Epithelial cell of prostate (primary cell): ENCODE measurements at regions not wholly inside any gene's neighbourhood (a gene's known extent, or its start where the extent isn't known, plus 50 kb on each side); places are given as distances from the start of the nearest gene placed in this dataset.
"Not testable (repeated sequence)": the region's sequence is repeated elsewhere in the genome, so short reads cannot be mapped to it uniquely, and the experiment has no call there.

Experiments
- DNase-seq: peaks from one replicate; pipeline ENCODE4 v3.0.0-alpha.2; 2011; ENCODE audit warnings: low read depth, low spot score
- H3K27ac ChIP-seq: fragments of 450-650 bp; 2 replicates; pipeline ENCODE4 v1.5.1; 2017; ENCODE audit warnings: mild to moderate bottlenecking

DNA sequence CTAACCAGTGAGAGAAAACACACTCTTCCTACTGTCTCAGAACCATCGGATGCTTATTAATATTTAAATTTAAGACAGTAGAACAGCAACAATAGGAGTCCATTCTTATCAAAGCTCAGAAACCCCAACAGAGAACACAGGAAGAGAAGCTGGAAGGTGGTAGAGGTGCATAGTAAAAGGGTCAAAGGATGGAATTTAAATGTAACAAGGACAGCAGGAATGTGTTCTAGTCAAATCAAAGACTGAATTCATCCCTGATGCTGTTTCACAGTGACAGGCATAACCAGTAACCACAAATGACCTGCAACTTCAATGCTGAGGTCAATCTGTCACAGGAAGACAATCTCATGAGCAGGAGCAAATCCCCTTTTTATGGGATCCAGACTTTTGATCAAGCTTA, 1259.7 kb downstream of the XPNPEP1 start:
- no peak for DNase-seq
- no peak overlapping the region for H3K27ac ChIP-seq

DNA sequence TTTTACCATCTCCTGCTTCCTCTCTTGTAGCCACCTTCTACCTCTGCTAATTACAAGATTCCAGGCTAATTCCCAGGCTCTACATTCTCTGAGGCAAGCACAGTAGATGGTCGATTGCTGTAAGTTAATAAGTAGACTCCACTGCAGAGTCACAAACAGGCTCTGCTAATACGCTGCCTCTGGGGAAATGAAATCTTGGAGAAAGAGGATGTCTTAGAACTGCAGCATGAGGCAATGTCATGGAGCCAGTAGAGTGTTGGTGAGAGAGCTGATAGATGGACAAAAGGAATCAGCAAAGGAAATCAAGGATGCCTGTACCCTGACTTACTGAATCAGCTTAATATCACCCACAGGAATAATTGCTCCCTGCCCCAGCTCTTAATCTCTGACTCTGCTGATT, 1260.3 kb downstream of the XPNPEP1 start:
- H3K27ac ChIP-seq: no peak overlapping the region
- DNase-seq: no peak

DNA sequence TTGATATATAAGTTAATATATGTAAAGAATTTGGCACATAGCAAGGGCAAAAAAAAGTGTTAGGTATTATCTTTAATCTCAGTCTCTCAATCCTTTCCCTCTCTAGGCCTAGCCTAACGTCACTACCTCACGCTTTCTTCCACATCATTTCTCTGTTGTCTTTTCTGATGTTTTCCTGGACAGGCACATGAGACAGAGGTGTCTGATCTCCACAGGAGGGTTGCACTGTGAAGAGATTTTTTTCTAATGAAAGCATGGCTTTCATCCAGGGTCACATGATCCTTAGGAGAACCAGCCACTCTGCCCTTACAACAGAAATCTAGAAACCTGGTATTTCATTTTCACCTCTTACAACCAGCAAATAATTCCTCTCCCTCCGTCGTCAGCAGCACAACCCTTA, 1268.3 kb downstream of the XPNPEP1 start:
- H3K27ac ChIP-seq: no peak overlapping the region

DNA sequence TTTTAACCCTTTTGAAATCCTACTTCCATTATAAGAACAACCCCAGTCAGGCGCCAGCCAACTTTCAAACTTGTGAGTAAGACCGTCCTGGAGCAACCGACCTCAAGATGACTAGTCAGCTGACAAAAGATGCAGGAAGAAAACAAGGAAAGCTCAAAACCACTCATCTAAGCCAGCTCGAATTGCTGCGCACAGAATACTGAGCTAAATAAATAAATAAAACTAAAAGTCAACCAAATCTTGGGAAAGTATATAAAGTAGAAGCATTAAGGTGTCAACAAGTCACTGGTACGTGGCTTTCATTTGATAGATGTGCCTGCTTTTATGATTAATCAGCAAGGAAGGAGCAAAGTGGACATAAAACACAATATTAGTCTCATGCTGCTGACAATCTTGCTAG, 1269.8 kb downstream of the XPNPEP1 start:
- no peak overlapping the region for H3K27ac ChIP-seq
- DNase-seq: no peak

More for the DNA sequence above, 1268.3 kb downstream of the XPNPEP1 start:
- no peak for DNase-seq

DNA sequence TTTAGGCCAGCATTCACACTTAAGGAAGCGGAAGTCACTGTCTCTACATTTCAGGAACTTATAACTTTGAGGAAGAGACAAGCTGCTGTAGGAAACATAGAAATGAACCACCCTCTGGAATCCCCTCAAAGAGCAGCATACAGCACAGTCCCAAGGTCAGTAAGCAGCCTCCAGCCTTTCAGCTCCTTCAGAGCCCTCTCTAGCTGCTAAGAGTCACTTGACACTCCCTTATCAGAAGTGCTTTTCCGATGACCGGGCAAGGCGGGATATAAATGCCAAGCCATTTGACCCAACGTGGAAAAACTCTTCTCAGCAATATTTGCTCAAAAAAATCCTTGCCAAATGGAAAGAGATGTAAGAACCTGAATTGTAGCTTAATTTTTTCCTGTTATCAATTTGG, 1284.3 kb downstream of the XPNPEP1 start:
- no peak overlapping the region for H3K27ac ChIP-seq
- no peak for DNase-seq

DNA sequence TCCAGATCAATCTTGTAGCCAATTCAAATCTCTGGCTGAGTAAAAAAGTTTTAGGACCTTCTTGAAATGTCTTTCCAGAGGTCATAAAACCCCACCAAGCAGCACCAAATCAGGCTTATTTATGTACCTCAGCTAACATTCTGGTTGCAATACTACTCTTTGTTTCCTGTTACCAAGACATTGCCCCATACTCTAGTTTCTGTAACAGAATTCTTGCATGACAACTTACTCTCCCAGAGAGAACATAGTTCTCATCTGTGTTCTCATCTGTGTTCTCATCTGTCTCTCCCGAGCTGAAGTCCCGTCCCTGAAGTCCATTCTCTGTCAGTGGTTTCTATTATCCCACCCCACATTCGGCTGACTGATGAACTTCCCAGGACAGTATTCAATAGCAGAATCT, 1285.1 kb downstream of the XPNPEP1 start:
- no peak overlapping the region for H3K27ac ChIP-seq
- DNase-seq: no peak

DNA sequence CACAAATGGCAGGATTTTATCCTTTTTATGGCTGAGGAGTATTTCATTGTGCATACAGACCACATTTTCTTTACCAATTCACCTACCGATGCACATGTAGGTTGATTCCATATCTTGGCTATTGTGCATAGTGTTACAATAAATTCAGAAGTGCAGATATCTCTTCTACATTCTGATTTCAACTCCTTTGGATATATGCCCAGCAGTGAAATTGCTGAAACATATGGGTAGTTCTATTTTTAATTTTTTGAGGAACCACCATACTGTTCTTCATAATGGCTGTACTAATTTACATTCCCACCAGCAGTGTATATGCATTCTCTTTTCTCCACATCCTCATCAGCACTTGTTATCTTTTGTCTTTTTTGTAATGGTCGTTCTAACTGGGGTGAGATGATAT, 1290.3 kb downstream of the XPNPEP1 start:
- DNase-seq: no peak
- H3K27ac ChIP-seq: no peak overlapping the region

DNA sequence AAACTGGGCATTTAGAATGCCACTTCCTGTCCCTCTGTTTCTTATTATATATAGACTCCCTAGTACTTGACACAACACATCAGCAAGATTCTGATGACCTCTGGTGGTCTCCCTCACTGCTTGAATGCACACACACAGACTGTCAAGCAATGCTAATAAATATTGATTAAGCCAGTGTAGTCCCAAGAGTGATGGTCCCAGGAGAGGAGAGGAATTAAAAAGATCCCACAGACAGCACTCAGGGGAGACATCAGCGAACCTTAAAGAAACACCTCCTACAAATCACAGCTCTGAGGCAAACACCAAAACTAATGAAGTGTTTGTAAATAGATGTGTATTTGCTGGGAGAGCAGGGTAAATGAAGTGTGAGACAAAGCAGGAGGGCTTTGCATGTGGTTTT, 1291.2 kb downstream of the XPNPEP1 start:
- DNase-seq: no peak
- no peak overlapping the region for H3K27ac ChIP-seq

DNA sequence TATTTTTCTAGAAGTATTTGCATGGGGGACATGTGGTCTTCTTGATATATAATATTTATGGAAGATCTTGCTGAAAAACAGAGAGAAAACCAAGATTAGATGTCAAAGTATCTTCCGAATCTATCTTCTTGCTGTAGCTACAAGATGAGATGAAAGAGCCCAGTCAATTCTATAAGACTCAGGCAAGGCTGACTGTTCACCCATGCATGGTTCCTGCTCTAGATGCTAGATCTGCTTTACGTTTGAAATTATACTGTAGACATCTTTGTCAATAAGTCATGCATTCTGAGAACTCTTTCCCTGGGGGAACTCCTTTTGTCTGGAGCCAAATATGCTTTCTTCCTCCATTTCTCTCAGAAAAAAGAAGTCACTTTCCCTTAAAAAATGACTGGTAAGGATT, 1292.0 kb downstream of the XPNPEP1 start:
- no peak for DNase-seq
- no peak overlapping the region for H3K27ac ChIP-seq

DNA sequence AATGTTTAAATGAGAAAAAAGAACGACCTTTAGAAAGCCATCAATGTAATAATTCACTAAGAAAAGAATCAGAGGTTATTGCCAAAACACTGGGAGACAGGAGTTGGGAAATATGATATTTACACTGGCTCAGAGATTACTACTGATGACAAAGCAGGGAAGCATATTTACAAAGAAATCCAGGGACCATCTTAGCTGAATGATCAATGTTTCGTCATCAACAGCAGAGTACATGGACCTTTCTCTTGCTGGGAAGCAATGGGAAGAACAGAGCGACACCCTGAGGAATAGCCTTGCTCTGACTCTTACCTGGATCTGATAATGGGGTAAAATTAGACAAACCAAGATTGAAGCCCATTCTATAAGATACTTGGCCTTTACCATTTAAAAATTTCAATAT, 1293.5 kb downstream of the XPNPEP1 start:
- DNase-seq: no peak
- no peak overlapping the region for H3K27ac ChIP-seq

DNA sequence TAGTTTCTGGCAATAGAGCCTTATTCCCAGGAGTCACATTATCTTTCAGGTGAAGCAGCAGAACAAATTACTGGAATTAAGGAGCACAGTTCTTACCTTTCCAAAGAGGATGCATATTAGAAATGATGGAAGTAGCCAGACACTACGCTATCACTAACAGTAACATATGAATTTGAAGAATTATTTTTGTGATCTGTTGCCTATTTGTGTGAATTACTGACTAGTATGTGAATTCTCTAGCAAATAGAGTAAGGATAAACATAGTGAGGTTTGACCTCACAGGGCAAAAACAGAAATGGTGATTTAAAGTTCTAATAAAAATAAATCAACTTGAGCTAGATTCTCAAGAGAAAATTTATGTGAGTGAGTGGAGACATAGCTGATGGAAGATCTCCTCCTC, 1299.3 kb downstream of the XPNPEP1 start:
- DNase-seq: no peak
- H3K27ac ChIP-seq: no peak overlapping the region

DNA sequence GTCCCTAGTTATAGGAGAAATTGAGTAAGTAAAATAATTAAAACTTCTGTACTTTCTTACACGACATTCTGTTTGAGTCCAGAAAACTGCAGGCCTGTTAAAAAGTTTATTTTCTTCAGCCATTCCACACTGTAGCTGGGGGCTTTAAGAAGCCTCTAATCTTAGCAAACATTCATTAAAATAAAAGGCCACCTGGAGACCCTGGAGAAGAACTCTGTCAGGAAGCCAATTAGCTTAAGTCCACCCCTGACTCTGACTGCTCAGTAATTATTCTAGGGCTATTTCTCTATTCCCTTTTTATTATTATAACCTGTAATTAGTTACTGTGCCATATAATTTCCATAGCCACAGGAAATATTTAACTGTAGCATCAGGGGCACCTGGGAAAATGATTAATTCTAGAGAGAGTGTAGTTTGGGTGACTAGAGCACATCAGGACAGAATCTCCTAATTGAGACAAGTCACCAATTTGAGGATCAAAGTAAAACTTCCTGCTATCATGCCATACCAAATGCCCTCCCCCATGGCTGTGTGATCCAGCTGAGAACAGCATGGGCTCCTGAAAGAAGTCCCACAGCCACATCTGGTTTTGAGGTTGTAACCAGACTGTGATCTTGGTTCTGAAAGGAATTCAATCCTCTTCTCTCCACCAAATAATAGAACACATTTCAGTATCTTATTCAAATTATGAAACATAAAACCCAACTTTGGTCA, 1302.3 kb downstream of the XPNPEP1 start:
- DNase-seq: no peak
- H3K27ac ChIP-seq: no peak overlapping the region

DNA sequence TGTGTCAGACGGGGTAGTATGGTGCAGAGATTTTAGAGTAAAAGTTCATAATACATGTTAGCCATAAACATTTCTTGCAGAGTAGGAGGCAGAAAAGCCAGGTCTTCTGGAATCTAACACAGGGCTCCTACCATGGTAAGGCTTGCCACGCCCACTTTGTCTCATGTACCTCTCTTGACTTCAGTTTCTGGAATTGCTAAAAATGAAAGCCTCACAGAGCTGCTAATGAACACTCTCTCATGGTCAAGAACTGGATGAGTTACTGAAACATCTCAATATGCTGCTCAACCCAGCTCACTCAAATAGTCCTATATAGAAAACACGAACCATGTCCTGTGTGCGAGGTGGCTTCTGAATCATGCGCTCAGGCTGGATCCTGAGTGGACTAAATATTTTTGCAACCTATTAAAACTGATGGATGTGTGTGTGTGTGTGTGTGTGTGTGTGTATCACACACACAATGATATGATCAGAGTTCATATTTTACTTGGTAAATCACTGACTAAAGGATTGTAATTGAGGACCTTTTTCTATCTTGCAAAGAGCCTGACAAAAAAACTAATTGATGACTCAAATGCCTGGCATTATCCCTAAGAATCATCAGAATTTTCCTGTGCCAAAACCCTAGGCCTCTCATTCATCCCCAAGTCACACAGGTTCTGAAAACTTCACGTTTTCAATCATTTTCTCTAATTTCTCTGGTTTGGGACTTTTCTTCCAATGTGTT, 1306.6 kb downstream of the XPNPEP1 start:
- no peak for DNase-seq

DNA sequence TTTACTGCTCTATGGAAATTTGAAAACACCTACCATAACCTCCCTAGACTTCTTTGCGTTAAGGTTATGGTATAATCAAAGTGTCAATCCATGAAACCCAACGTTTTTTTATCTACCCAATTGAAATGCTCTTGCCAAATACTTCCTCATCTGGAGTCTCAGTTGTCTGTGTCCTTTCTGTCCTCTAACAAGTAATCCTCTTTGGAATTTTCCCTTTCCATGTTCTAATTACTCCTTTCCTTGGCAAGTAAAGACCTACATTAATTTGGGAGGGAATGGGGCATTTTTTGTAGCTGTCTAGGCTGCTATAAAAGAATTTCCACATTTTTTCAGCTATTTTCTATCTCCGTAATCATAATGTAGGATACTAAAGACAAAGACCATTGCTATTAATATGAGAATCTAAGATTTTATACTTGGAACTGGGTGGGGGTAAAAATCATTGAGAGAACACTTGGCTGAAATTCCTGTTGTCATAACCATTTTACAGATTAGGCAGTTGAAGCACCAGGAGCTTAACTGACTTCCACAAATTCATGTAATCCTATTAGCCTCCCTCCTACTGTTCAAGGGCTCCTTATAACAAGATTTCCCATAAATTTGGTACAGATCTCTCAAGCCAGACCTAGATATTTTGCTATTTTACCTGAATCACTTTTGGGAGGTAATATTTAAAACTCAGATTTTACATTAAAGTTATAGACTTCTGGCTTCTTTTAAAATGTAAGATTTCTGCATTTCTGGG, 1307.6 kb downstream of the XPNPEP1 start:
- DNase-seq: no peak
- H3K27ac ChIP-seq: no peak overlapping the region

More for the DNA sequence above, 1306.6 kb downstream of the XPNPEP1 start:
- no peak overlapping the region for H3K27ac ChIP-seq

DNA sequence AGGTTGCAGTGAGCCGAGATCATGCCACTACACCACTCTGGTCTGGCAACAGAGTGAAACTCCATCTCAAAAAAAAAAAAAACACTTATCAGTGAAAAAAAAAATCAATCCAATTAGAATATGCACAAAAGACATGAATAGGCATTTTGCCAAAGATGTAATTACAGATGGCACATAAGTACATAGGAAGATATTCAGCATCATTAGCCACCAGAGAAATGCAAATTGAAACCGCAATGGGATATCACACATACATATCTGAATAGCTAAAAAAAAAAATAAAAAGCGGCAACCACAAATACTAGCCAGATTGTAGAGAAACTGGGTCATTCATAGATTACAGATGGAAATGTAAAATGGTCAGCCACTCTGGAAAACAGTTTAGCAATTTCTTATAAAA, 1310.8 kb downstream of the XPNPEP1 start:
- DNase-seq: no peak
- H3K27ac ChIP-seq: no peak overlapping the region

DNA sequence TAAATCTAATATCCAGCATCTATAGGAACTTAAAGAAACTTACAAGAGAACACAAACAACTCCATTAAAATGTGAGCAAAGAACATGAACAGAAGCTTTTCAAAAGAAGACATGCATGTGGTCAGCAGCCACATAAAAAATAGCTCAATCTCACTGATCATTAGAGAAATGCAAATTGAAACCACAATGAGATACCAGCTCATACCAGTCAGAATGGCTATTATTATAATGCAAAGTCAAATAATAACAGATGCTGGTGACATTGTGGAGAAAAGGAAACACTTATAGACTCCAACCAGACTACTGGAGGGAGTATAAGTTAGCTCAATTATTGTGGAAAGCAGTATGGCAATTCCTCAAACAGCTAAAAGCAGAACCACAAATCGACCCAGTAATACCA, 1314.5 kb downstream of the XPNPEP1 start:
- H3K27ac ChIP-seq: no peak overlapping the region
- no peak for DNase-seq

DNA sequence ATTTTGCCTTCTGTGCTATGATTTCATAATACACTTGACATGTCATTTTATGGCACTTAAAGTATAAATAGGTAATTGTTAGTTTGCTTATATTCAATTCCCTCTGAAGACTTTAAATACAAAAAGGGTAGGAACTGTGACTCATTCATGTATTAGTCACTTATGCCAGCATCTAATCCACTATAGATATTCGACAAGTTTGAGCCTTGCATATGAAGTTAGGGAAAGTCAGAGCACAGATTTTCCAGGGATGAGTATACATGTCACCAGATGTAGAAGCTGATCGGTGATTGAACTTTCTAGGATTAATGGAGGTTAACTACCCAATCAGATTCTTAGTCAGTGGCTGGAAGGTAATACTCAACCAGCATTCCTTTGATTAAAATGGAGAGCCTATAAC, 1321.5 kb downstream of the XPNPEP1 start:
- peak; percentile 20 for DNase-seq

DNA sequence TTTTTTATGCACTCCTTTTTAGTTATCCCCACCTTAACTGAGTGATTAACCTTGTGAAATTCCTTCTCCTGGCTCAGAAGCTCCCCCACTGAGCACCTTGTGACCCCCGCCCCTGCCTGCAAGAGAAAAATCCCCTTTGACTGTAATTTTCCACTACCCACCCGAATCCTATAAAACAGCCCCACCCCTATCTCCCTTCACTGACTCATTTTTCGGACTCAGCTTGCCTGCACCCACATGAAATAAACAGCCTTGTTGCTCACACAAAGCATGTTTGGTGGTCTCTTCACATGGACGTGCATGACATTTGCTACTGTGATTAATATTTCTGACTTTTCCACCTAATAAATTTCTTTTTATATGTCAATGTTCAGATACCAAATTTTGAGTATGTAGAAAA, 1322.8 kb downstream of the XPNPEP1 start:
- not testable (repeated sequence) for H3K27ac ChIP-seq, DNase-seq

More for the DNA sequence above, 1321.5 kb downstream of the XPNPEP1 start:
- peak overlapping the region; percentile 10 for H3K27ac ChIP-seq

DNA sequence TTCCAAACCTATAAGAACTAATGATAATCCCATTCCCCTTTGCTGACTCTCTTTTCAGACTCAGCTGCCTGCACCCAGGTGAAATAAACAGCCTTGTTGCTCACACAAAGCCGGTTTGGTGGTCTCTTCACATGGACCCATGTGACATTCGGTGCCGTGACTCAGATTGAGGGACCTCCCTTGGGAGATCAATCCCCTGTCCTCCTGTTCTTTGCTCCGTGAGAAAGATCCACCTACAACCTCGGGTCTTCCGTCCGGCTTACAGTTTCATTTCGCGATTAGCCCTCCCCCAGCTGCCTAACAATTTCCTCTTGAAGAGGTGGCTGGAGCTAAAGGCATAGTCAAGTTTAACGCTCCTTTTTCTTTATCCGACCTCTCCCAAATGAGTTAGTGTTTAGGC, 1324.0 kb downstream of the XPNPEP1 start:
- not testable (repeated sequence) for DNase-seq, H3K27ac ChIP-seq

DNA sequence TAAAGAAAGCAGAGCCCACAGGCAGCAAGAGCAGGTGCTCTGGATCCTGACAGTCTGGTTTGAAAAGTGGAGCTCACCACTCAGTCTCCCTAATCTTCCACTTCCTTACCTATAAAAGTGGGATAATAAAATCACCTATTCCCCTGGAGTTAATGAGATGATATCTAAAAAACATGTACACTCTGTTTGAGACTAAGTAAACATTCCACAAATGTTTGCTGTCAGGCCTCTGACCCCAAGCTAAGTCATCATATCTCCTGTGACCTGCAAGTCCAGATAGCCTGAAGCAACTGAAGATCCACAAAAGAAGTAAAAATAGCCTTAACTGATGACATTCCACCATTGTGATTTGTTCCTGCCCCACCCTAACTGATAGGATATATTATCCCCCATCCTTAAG, 1324.5 kb downstream of the XPNPEP1 start:
- DNase-seq: no peak
- H3K27ac ChIP-seq: no peak overlapping the region

DNA sequence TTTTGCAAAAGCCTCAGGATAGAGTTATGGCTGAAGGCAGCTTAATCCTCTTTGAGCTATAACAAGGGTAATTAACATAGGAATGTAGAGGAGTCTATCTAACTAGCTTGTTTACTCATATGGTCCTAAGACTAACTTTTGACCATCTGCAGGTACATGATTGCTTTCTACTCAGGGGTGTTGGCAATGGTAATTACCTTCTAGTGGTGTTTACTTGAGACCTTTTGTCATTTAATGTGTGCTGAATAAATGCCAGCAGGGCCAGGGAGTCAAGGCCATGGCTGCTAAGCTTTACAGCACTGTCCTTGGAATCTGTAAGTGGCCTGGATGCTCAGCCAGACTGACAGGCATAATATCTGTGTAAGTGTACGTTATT, 1325.0 kb downstream of the XPNPEP1 start:
- H3K27ac ChIP-seq: no peak overlapping the region
- DNase-seq: no peak
